SK-N-SH (cell line): ENCODE measurements at regions not wholly inside any gene's neighbourhood (a gene's known extent, or its start where the extent isn't known, plus 50 kb on each side); places are given as distances from the start of the nearest gene placed in this dataset.

Experiments
- CTCF ChIA-PET: fragments of 300-600, 350-600 bp; formaldehyde crosslinking; extraction: SDS; loops from one replicate; lab custom pipeline; 2021; lab: Yijun Ruan, JAX
- POLR2A ChIA-PET: fragments of 350-600 bp; sonication (Branson Sonifier 250); formaldehyde crosslinking; extraction: SDS; loops from one replicate; lab custom pipeline; 2020; ENCODE audit warnings: antibody characterized with exemption, inconsistent platforms; lab: Yijun Ruan, JAX
- DNase-seq: peaks from one replicate; pipeline ENCODE4 v3.0.0; 2012
- H2AFZ ChIP-seq: fragments of 200-600 bp; sonication (generic); 2 replicates; pipeline ENCODE4 v1.8.1; 2016; ENCODE audit warnings: antibody characterized with exemption, mild to moderate bottlenecking, low read depth
- H3F3A ChIP-seq: fragments of 200-600 bp; sonication (generic); replicated peaks from 2 replicates; pipeline ENCODE3; 2016; ENCODE audit warnings: antibody characterized with exemption, mild to moderate bottlenecking; ENCODE audit not compliant: insufficient read depth
- H3K27ac ChIP-seq, 2 experiments: fragments of 200-500 bp in 1 of 2; fragments of 200-600 bp in 1 of 2; sonication (Bioruptor generic) in 1 of 2; sonication (generic), shearing (Covaris generic) in 1 of 2; 2 replicates each; pipeline versions ENCODE4 v1.5.1 to v1.6.1; 2014 to 2016; ENCODE audit warnings: low read depth in 2 of 2, inconsistent platforms in 1 of 2, low read length in 1 of 2, mild to moderate bottlenecking in 1 of 2, mixed read lengths in 1 of 2
- H3K27me3 ChIP-seq: fragments of 200-600 bp; sonication (generic), shearing (Covaris generic); 2 replicates; pipeline ENCODE4 v1.6.1; 2016; ENCODE audit warnings: mixed run types; ENCODE audit not compliant: insufficient read depth
- H3K36me3 ChIP-seq, 2 experiments: fragments of 200-500 bp in 1 of 2; fragments of 200-600 bp in 1 of 2; sonication (Bioruptor generic) in 1 of 2; sonication (generic) in 1 of 2; replicated peaks in 1 of 2; 2 replicates each; pipeline versions ENCODE3 to v1.5.1; 2014 to 2016; ENCODE audit warnings: low read length in 1 of 2, mild to moderate bottlenecking in 1 of 2; ENCODE audit not compliant: insufficient read depth in 2 of 2, control insufficient read depth in 1 of 2
- H3K4me1 ChIP-seq, 2 experiments: fragments of 200-500 bp in 1 of 2; fragments of 200-600 bp in 1 of 2; sonication (Bioruptor generic) in 1 of 2; sonication (generic), shearing (Covaris generic) in 1 of 2; 2 replicates each; pipeline versions ENCODE4 v1.5.1 to v1.6.1; 2014 to 2016; ENCODE audit warnings: low read depth in 1 of 2, low read length in 1 of 2, mixed run types in 1 of 2; ENCODE audit not compliant: insufficient read depth in 2 of 2, control insufficient read depth in 1 of 2
- H3K4me2 ChIP-seq: fragments of 200-600 bp; sonication (generic), shearing (Covaris generic); 2 replicates; pipeline ENCODE4 v1.6.1; 2017; ENCODE audit warnings: mixed run types
- H3K4me3 ChIP-seq, 2 experiments: fragments of 200-500 bp in 1 of 2; fragments of 200-600 bp in 1 of 2; sonication (Bioruptor generic) in 1 of 2; sonication (generic), shearing (Covaris generic) in 1 of 2; 2 replicates each; pipeline versions ENCODE4 v1.5.1 to v1.8.1; 2014 to 2016; ENCODE audit warnings: low read depth in 2 of 2, inconsistent platforms in 1 of 2, low read length in 1 of 2, mild to moderate bottlenecking in 1 of 2, mixed read lengths in 1 of 2, moderate library complexity in 1 of 2
- H3K79me2 ChIP-seq: fragments of 200-600 bp; sonication (generic); 2 replicates; pipeline ENCODE4 v1.8.1; 2017; ENCODE audit warnings: mild to moderate bottlenecking; ENCODE audit not compliant: insufficient read depth
- H3K9ac ChIP-seq: fragments of 200-600 bp; sonication (generic); 2 replicates; pipeline ENCODE4 v1.6.1; 2017; ENCODE audit warnings: mixed run types
- H3K9me2 ChIP-seq: fragments of 200-600 bp; sonication (generic); 2 replicates; pipeline ENCODE4 v1.6.1; 2017; ENCODE audit warnings: mixed run types
- H3K9me3 ChIP-seq: fragments of 200-600 bp; sonication (generic); 2 replicates; pipeline ENCODE4 v1.6.1; 2017; ENCODE audit warnings: mixed run types, mild to moderate bottlenecking, moderate library complexity
- H4K20me1 ChIP-seq: fragments of 200-600 bp; sonication (generic); 2 replicates; pipeline ENCODE4 v1.6.1; 2017; ENCODE audit warnings: mild to moderate bottlenecking, mixed run types; ENCODE audit not compliant: insufficient read depth
- CTCF ChIP-seq: fragments of 200-600 bp; sonication (generic); IDR thresholded peaks from 2 replicates; pipeline ENCODE4 v1.6.1; 2017; ENCODE audit warnings: antibody characterized with exemption, mild to moderate bottlenecking, moderate library complexity
- EZH2phosphoT487 ChIP-seq: fragments of 200-600 bp; sonication (generic); IDR thresholded peaks from 2 replicates; pipeline ENCODE4 v1.6.1; 2017; ENCODE audit warnings: low read depth, mixed run types, mild to moderate bottlenecking, antibody characterized with exemption, moderate library complexity, borderline replicate concordance
- GABPA ChIP-seq: IDR thresholded peaks from 2 replicates; pipeline ENCODE4 v1.4.0; 2012; ENCODE audit warnings: low read depth, mild to moderate bottlenecking
- GATA2 ChIP-seq: sonication (generic); formaldehyde crosslinking; IDR thresholded peaks from 2 replicates; pipeline ENCODE4 v1.5.0; 2020; ENCODE audit warnings: mild to moderate bottlenecking, missing genetic modification reagents
- MEF2A ChIP-seq: IDR thresholded peaks from 2 replicates; pipeline ENCODE4 v1.4.0; 2012; ENCODE audit warnings: low read depth, borderline replicate concordance
- MXI1 ChIP-seq: IDR thresholded peaks from 2 replicates; pipeline ENCODE4 v1.6.1; 2012; ENCODE audit warnings: mild to moderate bottlenecking, low read depth, low read length, improper control_type of control experiment
- NFIC ChIP-seq: IDR thresholded peaks from 2 replicates; pipeline ENCODE4 v1.4.0; 2012; ENCODE audit warnings: borderline replicate concordance
- POLR2AphosphoS5 ChIP-seq: IDR thresholded peaks from 2 replicates; pipeline ENCODE4 v1.6.1; 2012; ENCODE audit warnings: low read depth, low read length
- RAD21 ChIP-seq: IDR thresholded peaks from 2 replicates; pipeline ENCODE4 v1.6.1; 2012; ENCODE audit warnings: mild to moderate bottlenecking, low read length
- REST ChIP-seq: IDR thresholded peaks from 2 replicates; pipeline ENCODE4 v1.6.1; 2012; ENCODE audit warnings: mild to moderate bottlenecking, low read depth, low read length, moderate library complexity
- SIN3A ChIP-seq: IDR thresholded peaks from 2 replicates; pipeline ENCODE4 v1.6.1; 2012; ENCODE audit warnings: low read depth, mild to moderate bottlenecking, low read length, moderate library complexity, borderline replicate concordance
- TAF1 ChIP-seq: IDR thresholded peaks from 2 replicates; pipeline ENCODE4 v1.6.1; 2012; ENCODE audit warnings: low read depth, mild to moderate bottlenecking, low read length, moderate library complexity, borderline replicate concordance
- TCF12 ChIP-seq: IDR thresholded peaks from 2 replicates; pipeline ENCODE4 v1.4.0; 2012
- TEAD4 ChIP-seq: IDR thresholded peaks from 2 replicates; pipeline ENCODE4 v1.4.0; 2012; ENCODE audit warnings: mild to moderate bottlenecking, borderline replicate concordance; ENCODE audit not compliant: insufficient read depth
- USF2 ChIP-seq: fragments of 150-350 bp; IDR thresholded peaks from 2 replicates; pipeline ENCODE4 v1.6.1; 2017; ENCODE audit warnings: antibody characterized with exemption, low read length, low read depth, borderline replicate concordance
- YY1 ChIP-seq: IDR thresholded peaks from 2 replicates; pipeline ENCODE4 v1.4.0; 2012; ENCODE audit warnings: low read depth, mild to moderate bottlenecking
- WGBS: methylation state at CpG from one replicate; pipeline ENCODE4 v1.1.6; 2017; ENCODE audit warnings: low lambda C conversion rate; 5-methylcytosine and 5-hydroxymethylcytosine counted together
- TF ChIP-seq, protein P1 (sequence below): IDR thresholded peaks from 2 replicates; pipeline ENCODE4 v1.4.0; 2012; ENCODE audit warnings: low read depth, borderline replicate concordance
- TF ChIP-seq, protein P2 (sequence below): IDR thresholded peaks from 2 replicates; pipeline ENCODE4 v1.4.0; 2012; ENCODE audit warnings: low read depth
- TF ChIP-seq, protein P3 (sequence below): IDR thresholded peaks from 2 replicates; pipeline ENCODE4 v1.4.0; 2012; ENCODE audit warnings: low read depth, borderline replicate concordance

- H3K27me3 ChIP-seq: no peaks in the 10 kb centered on the region
- H3K27ac ChIP-seq: no peak overlapping the region
- H3K79me2 ChIP-seq: no peaks in the 10 kb centered on the region
- H3K9ac ChIP-seq: no peak overlapping the region
- H3K4me3 ChIP-seq: no peak overlapping the region
- 45% methylated on average over 6 of the region's 6 CpGs for WGBS
- no peak for DNase-seq
- TF ChIP-seq POLR2AphosphoS5: no peak
- TF ChIP-seq GATA2 (CRISPR knock-in tag): no peak
- TF ChIP-seq TCF12: no peak
- TF ChIP-seq RAD21: no peak
- TF ChIP-seq, all 33 proteins: peak for 0
- no peaks in the 10 kb centered on the region for H3K36me3 ChIP-seq
- no peak overlapping the region for H2AFZ ChIP-seq
- H3F3A ChIP-seq: no peaks in the 10 kb centered on the region
- CTCF ChIA-PET: no interaction called here
- no peak overlapping the region for H3K4me2 ChIP-seq
- no peaks in the 10 kb centered on the region for H3K4me1 ChIP-seq
- H3K9me2 ChIP-seq: no peaks in the 10 kb centered on the region
- H4K20me1 ChIP-seq: no peaks in the 10 kb centered on the region
- H3K9me3 ChIP-seq: no peaks in the 10 kb centered on the region
- POLR2A ChIA-PET: no interaction called here
These were observed 216.4 kb upstream of the B3GAT1 start for GRCh38 chr11:134628426-134628825.

DNA sequence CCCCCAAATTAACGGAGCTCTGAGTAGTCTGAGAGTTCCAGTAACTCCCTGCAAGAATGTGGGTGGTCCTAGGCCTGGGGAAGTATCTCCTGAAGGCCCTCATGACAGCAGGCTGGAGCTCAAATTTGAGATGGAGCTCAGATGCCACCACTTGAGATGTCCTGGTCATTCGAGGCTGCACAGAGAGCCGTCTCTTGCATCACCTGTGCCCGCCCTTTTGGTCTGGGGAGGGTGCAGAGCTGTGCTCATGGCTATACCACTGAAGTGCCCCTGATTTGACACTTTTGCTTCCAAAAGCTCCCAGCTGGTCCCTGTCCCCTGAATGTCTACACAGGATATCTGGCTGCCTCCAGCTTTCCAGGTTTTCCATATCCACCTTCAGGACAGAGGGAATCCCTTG, 214.0 kb upstream of the B3GAT1 start:
- Histone ChIP-seq H3K4me1 (no peaks in the 10 kb centered on the region), H3K4me3 (no peak overlapping the region), H3K9me2 (no peaks in the 10 kb centered on the region), H3K9me3 (no peaks in the 10 kb centered on the region), H4K20me1 (no peaks in the 10 kb centered on the region), H3K27ac (no peak overlapping the region), H3K9ac (no peak overlapping the region), H3K27me3 (no peaks in the 10 kb centered on the region), H2AFZ (no peak overlapping the region), H3K36me3 (no peaks in the 10 kb centered on the region), H3K4me2 (no peak overlapping the region), H3K79me2 (no peaks in the 10 kb centered on the region), H3F3A (no peaks in the 10 kb centered on the region)
- no peak for DNase-seq
- POLR2A ChIA-PET: no interaction called here
- CTCF ChIA-PET: interaction anchor here (0.6 to 1.6 kb wide), 4 partner anchors 9 to 232 kb away, joined by 3 to 4 read pairs (median 3); no protein-coding TSS in a partner anchor
- 17% methylated on average over 1 of the region's 4 CpGs for WGBS
- TF ChIP-seq, protein P1, sequence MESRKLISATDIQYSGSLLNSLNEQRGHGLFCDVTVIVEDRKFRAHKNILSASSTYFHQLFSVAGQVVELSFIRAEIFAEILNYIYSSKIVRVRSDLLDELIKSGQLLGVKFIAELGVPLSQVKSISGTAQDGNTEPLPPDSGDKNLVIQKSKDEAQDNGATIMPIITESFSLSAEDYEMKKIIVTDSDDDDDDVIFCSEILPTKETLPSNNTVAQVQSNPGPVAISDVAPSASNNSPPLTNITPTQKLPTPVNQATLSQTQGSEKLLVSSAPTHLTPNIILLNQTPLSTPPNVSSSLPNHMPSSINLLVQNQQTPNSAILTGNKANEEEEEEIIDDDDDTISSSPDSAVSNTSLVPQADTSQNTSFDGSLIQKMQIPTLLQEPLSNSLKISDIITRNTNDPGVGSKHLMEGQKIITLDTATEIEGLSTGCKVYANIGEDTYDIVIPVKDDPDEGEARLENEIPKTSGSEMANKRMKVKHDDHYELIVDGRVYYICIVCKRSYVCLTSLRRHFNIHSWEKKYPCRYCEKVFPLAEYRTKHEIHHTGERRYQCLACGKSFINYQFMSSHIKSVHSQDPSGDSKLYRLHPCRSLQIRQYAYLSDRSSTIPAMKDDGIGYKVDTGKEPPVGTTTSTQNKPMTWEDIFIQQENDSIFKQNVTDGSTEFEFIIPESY: no peak
- no peak for TF ChIP-seq EZH2phosphoT487
- TF ChIP-seq, protein P2, sequence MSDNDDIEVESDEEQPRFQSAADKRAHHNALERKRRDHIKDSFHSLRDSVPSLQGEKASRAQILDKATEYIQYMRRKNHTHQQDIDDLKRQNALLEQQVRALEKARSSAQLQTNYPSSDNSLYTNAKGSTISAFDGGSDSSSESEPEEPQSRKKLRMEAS: no peak
- no peak for TF ChIP-seq RAD21
- no peak for TF ChIP-seq NFIC
- no peak for TF ChIP-seq MEF2A
- TF ChIP-seq TEAD4: no peak
- no peak for TF ChIP-seq YY1
- TF ChIP-seq CTCF: no peak
- TF ChIP-seq, protein P3, sequence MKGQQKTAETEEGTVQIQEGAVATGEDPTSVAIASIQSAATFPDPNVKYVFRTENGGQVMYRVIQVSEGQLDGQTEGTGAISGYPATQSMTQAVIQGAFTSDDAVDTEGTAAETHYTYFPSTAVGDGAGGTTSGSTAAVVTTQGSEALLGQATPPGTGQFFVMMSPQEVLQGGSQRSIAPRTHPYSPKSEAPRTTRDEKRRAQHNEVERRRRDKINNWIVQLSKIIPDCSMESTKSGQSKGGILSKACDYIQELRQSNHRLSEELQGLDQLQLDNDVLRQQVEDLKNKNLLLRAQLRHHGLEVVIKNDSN: no peak
- TF ChIP-seq GABPA: no peak
- TF ChIP-seq MXI1: no peak
- TF ChIP-seq SIN3A: no peak
- TF ChIP-seq USF2: no peak
- TF ChIP-seq REST: no peak
- no peak for TF ChIP-seq TAF1
